SK-N-SH (cell line): ENCODE measurements at regions not wholly inside any gene's neighbourhood (a gene's known extent, or its start where the extent isn't known, plus 50 kb on each side); places are given as distances from the start of the nearest gene placed in this dataset.

Experiments used
- CHD2 ChIP-seq: fragments of 150-350 bp; IDR thresholded peaks from 2 replicates; pipeline ENCODE4 v1.6.1; 2018; ENCODE audit warnings: low read length; ENCODE audit not compliant: partially characterized antibody
- CTCF ChIP-seq: fragments of 200-600 bp; sonication (generic); IDR thresholded peaks from 2 replicates; pipeline ENCODE4 v1.6.1; 2017; ENCODE audit warnings: antibody characterized with exemption, mild to moderate bottlenecking, moderate library complexity
- EP300 ChIP-seq, 2 experiments: IDR thresholded peaks; 2 replicates each; pipeline versions ENCODE4 v1.4.0 to v1.6.1; 2012; ENCODE audit warnings: borderline replicate concordance in 1 of 2, low read depth in 1 of 2, low read length in 1 of 2
- MAX ChIP-seq: IDR thresholded peaks from 2 replicates; pipeline ENCODE4 v1.4.0; 2012; ENCODE audit warnings: low read depth
- MXI1 ChIP-seq: IDR thresholded peaks from 2 replicates; pipeline ENCODE4 v1.6.1; 2012; ENCODE audit warnings: mild to moderate bottlenecking, low read depth, low read length, improper control_type of control experiment
- RFX5 ChIP-seq: IDR thresholded peaks from 2 replicates; pipeline ENCODE4 v1.6.1; 2012; ENCODE audit warnings: mild to moderate bottlenecking, improper control_type of control experiment, low read length
- TEAD4 ChIP-seq: IDR thresholded peaks from 2 replicates; pipeline ENCODE4 v1.4.0; 2012; ENCODE audit warnings: mild to moderate bottlenecking, borderline replicate concordance; ENCODE audit not compliant: insufficient read depth
- TF ChIP-seq, protein P1 (sequence below): IDR thresholded peaks from 2 replicates; pipeline ENCODE4 v1.6.1; 2012; ENCODE audit warnings: mild to moderate bottlenecking, low read depth, low read length, moderate library complexity
- TF ChIP-seq, protein P2 (sequence below): IDR thresholded peaks from 2 replicates; pipeline ENCODE4; 2012

- no peak for TF ChIP-seq CTCF
- no peak for TF ChIP-seq MXI1
- no peak for TF ChIP-seq CHD2
- TF ChIP-seq, protein P1, sequence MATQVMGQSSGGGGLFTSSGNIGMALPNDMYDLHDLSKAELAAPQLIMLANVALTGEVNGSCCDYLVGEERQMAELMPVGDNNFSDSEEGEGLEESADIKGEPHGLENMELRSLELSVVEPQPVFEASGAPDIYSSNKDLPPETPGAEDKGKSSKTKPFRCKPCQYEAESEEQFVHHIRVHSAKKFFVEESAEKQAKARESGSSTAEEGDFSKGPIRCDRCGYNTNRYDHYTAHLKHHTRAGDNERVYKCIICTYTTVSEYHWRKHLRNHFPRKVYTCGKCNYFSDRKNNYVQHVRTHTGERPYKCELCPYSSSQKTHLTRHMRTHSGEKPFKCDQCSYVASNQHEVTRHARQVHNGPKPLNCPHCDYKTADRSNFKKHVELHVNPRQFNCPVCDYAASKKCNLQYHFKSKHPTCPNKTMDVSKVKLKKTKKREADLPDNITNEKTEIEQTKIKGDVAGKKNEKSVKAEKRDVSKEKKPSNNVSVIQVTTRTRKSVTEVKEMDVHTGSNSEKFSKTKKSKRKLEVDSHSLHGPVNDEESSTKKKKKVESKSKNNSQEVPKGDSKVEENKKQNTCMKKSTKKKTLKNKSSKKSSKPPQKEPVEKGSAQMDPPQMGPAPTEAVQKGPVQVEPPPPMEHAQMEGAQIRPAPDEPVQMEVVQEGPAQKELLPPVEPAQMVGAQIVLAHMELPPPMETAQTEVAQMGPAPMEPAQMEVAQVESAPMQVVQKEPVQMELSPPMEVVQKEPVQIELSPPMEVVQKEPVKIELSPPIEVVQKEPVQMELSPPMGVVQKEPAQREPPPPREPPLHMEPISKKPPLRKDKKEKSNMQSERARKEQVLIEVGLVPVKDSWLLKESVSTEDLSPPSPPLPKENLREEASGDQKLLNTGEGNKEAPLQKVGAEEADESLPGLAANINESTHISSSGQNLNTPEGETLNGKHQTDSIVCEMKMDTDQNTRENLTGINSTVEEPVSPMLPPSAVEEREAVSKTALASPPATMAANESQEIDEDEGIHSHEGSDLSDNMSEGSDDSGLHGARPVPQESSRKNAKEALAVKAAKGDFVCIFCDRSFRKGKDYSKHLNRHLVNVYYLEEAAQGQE: no peak
- no peak for TF ChIP-seq MAX
- TF ChIP-seq, protein P2, sequence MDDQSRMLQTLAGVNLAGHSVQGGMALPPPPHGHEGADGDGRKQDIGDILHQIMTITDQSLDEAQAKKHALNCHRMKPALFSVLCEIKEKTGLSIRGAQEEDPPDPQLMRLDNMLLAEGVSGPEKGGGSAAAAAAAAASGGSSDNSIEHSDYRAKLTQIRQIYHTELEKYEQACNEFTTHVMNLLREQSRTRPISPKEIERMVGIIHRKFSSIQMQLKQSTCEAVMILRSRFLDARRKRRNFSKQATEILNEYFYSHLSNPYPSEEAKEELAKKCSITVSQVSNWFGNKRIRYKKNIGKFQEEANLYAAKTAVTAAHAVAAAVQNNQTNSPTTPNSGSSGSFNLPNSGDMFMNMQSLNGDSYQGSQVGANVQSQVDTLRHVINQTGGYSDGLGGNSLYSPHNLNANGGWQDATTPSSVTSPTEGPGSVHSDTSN: no peak
- no peak for TF ChIP-seq RFX5
- no peak for TF ChIP-seq EP300 (IDR thresholded peaks at IDR 0.05; ENCODE audit: borderline replicate concordance in 1 of 2, low read depth in 1 of 2, low read length in 1 of 2)
- TF ChIP-seq TEAD4: no peak
These were observed 250.0 kb downstream of the MIAT start for GRCh38 chr22:26907366-26907765.
